ENCODE measurements at regions not wholly inside any gene's neighbourhood (a gene's known extent, or its start where the extent isn't known, plus 50 kb on each side); places are given as distances from the start of the nearest gene placed in this dataset.

DNA sequence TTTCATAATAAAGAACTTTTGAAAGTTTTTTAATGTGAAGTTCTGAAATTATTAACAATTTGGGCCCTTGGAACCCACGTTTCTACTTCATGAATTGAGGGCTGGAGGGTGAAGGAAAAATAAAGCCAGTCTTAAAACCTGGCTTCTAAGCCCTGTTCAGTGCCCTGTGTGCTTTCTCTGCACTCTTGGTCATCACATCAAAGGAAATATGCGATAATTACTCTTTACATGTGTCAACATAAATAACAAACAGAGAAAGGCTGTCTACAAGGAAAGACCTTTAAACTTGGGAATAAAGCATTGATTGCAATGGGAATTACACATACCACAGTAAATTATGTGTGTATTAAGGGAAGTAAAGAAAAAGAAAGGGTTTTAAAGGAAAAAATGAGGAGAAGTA lies 150.7 kb upstream of the KLF7 start:
- TF ChIP-seq, protein P1, sequence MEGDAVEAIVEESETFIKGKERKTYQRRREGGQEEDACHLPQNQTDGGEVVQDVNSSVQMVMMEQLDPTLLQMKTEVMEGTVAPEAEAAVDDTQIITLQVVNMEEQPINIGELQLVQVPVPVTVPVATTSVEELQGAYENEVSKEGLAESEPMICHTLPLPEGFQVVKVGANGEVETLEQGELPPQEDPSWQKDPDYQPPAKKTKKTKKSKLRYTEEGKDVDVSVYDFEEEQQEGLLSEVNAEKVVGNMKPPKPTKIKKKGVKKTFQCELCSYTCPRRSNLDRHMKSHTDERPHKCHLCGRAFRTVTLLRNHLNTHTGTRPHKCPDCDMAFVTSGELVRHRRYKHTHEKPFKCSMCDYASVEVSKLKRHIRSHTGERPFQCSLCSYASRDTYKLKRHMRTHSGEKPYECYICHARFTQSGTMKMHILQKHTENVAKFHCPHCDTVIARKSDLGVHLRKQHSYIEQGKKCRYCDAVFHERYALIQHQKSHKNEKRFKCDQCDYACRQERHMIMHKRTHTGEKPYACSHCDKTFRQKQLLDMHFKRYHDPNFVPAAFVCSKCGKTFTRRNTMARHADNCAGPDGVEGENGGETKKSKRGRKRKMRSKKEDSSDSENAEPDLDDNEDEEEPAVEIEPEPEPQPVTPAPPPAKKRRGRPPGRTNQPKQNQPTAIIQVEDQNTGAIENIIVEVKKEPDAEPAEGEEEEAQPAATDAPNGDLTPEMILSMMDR (IDR thresholded peaks at IDR 0.05) = no peak
- TF ChIP-seq POLR2A (IDR thresholded peaks at IDR 0.05) = no peak

Measured in heart left ventricle (tissue), 13 donors.